ENCODE measurements at regions not wholly inside any gene's neighbourhood (a gene's known extent, or its start where the extent isn't known, plus 50 kb on each side); places are given as distances from the start of the nearest gene placed in this dataset.
A peak's percentile ranks its signal among the peaks of the same experiment; 100 is the strongest.
"Not testable (repeated sequence)": the region's sequence is repeated elsewhere in the genome, so short reads cannot be mapped to it uniquely, and the experiment has no call there.

- DNase-seq: no peak
Observed at GRCh38 chr16:13829697-13830299, 90.2 kb upstream of the ERCC4 start.

- DNase-seq: no peak
Observed at GRCh38 chr16:13833515-13833914, 86.4 kb upstream of the ERCC4 start.

GRCh38 chr16:13835387-13835786 is 84.6 kb upstream of the ERCC4 start:
- no peak for DNase-seq

GRCh38 chr16:13835935-13836730 is 83.8 kb upstream of the ERCC4 start:
- DNase-seq: no peak

- no peak for DNase-seq
Observed at GRCh38 chr16:13838401-13839190, 81.4 kb upstream of the ERCC4 start.

- DNase-seq: no peak
Observed at GRCh38 chr16:13839577-13839976, 80.4 kb upstream of the ERCC4 start.

- DNase-seq: no peak
Observed at GRCh38 chr16:13845232-13845631, 74.7 kb upstream of the ERCC4 start.

GRCh38 chr16:13848795-13849194 is 71.2 kb upstream of the ERCC4 start:
- DNase-seq: no peak

- DNase-seq: not testable (repeated sequence)
Observed at GRCh38 chr16:13850173-13850572, 69.8 kb upstream of the ERCC4 start.

- no peak for DNase-seq
Observed at GRCh38 chr16:13852827-13853226, 67.1 kb upstream of the ERCC4 start.

- no peak for DNase-seq
Observed at GRCh38 chr16:13856398-13856797, 63.6 kb upstream of the ERCC4 start.

- DNase-seq: no peak
Observed at GRCh38 chr16:13856811-13857511, 63.0 kb upstream of the ERCC4 start.

- DNase-seq: no peak
Observed at GRCh38 chr16:13858873-13859580, 60.9 kb upstream of the ERCC4 start.

GRCh38 chr16:13863075-13863765 is 56.7 kb upstream of the ERCC4 start:
- no peak for DNase-seq

- DNase-seq: no peak
Observed at GRCh38 chr16:13864689-13865088, 55.3 kb upstream of the ERCC4 start.

GRCh38 chr16:13866073-13866472 is 53.9 kb upstream of the ERCC4 start:
- DNase-seq: peak; percentile 71

Measured in stimulated activated CD4-positive, alpha-beta T cell treated with anti-CD3 and anti-CD28 coated beads, Interleukin-15, amount 100 ng/mL, for 24 hours (primary cell).